ENCODE measurements at regions not wholly inside any gene's neighbourhood (a gene's known extent, or its start where the extent isn't known, plus 50 kb on each side); places are given as distances from the start of the nearest gene placed in this dataset.

GRCh38 chr7:152502813-152503790 lies 67.3 kb upstream of the KMT2C start:
- DNase-seq (ENCODE audit: low read depth), result no peak

GRCh38 chr7:152501506-152501905 lies 65.7 kb upstream of the KMT2C start:
- DNase-seq (ENCODE audit: low read depth), result no peak

GRCh38 chr7:152499969-152500368 lies 64.2 kb upstream of the KMT2C start:
- peak; percentile 18 for DNase-seq (ENCODE audit: low read depth)

- DNase-seq (ENCODE audit: low read depth), result no peak
Measured at GRCh38 chr7:152495867-152496266, 60.1 kb upstream of the KMT2C start.

GRCh38 chr7:152492952-152493351 lies 57.1 kb upstream of the KMT2C start:
- DNase-seq (ENCODE audit: low read depth), result no peak

GRCh38 chr7:152489044-152489443 lies 53.2 kb upstream of the KMT2C start:
- no peak for DNase-seq (ENCODE audit: low read depth)

- no peak for DNase-seq (ENCODE audit: low read depth)
Measured at GRCh38 chr7:152486968-152487367, 51.2 kb upstream of the KMT2C start.

- DNase-seq (ENCODE audit: low read depth), result no peak
Measured at GRCh38 chr7:152485826-152486225, 50.0 kb upstream of the KMT2C start.

All from iris pigment epithelial cell (primary cell).